BJ (cell line): ENCODE measurements at regions not wholly inside any gene's neighbourhood (a gene's known extent, or its start where the extent isn't known, plus 50 kb on each side); places are given as distances from the start of the nearest gene placed in this dataset.

Experiments used
- CTCF ChIA-PET: fragments of 350-600 bp; formaldehyde crosslinking; extraction: SDS; loops from one replicate; lab custom pipeline; 2021; ENCODE audit warnings: antibody characterized with exemption, inconsistent platforms; lab: Yijun Ruan, JAX
- POLR2A ChIA-PET: fragments of 300-600 bp; sonication (Branson Sonifier 250); formaldehyde crosslinking; extraction: SDS; loops from one replicate; lab custom pipeline; 2021; ENCODE audit warnings: antibody characterized with exemption; lab: Charles Lee
- DNase-seq: peaks from one replicate; pipeline ENCODE4 v3.0.0-alpha.2; 2011; ENCODE audit warnings: low read depth
- H3K27me3 ChIP-seq: 2 replicates; pipeline ENCODE4 v1.6.0; 2011; ENCODE audit warnings: low read length; ENCODE audit not compliant: control insufficient read depth, insufficient read depth
- H3K36me3 ChIP-seq: 2 replicates; pipeline ENCODE4 v1.5.1; 2011; ENCODE audit warnings: low read length; ENCODE audit not compliant: control insufficient read depth, insufficient read depth
- H3K4me3 ChIP-seq: 2 replicates; pipeline ENCODE4 v1.5.1; 2011; ENCODE audit warnings: low read depth, mild to moderate bottlenecking, control low read depth, low read length
- TF ChIP-seq, protein P1 (sequence below): IDR thresholded peaks from 2 replicates; pipeline ENCODE4 v1.5.1; 2011; ENCODE audit warnings: low read depth, mild to moderate bottlenecking, control low read depth, inconsistent platforms, low read length, moderate library complexity; ENCODE audit not compliant: insufficient read depth

DNA sequence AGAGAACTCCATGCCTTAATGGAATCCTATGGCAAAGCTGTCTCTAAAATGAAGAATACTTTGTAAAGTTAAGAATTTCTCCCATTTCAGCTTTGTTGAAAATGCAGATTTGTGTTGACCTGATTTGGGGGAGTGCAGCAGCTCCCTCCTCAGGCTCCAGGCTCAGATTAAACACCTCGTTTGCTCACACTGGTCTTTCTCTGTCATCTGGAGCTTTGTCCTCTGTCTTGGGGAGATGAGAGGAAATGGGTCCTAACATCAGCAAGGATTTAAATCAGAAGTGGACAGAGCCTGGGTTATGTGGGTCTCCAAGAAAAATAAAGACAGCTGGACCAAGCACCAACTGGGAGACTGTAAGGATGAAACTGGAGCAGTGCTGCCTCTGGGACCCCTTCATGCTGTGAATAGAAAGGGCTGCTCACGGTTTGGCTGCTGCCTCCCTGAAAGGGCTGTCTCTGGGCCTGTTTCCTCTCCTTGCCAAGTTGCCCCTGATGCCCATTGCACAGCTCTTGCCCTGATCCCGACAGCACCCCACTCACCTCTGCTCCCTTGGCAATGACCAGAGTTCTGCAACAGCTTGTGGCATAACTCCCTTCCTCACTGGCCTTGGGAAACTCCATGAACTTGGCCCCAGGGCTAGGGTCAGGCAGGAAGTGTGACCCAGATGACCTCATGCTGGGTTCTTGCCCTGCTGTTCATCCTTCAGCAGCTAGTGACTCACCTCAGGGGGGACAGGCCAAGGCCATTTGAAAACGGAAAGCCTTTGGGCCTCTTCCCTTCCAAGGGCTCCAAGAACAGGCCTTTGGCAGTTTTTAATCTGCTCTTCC lies 197.2 kb downstream of the CYP26B1 start:
- ChIA-PET POLR2A (no interaction called here), CTCF (interaction anchor here (0.7 to 2.8 kb wide), 6 partner anchors 9 to 153 kb away, joined by 3 to 10 read pairs (median 4); no protein-coding TSS in a partner anchor)
- peaks cover 1% of the 10 kb centered on the region; the same call in 1 of the 2 replicates for H3K36me3 ChIP-seq
- no peak overlapping the region for H3K4me3 ChIP-seq
- no peak for DNase-seq
- H3K27me3 ChIP-seq: no peaks in the 10 kb centered on the region
- TF ChIP-seq, protein P1, sequence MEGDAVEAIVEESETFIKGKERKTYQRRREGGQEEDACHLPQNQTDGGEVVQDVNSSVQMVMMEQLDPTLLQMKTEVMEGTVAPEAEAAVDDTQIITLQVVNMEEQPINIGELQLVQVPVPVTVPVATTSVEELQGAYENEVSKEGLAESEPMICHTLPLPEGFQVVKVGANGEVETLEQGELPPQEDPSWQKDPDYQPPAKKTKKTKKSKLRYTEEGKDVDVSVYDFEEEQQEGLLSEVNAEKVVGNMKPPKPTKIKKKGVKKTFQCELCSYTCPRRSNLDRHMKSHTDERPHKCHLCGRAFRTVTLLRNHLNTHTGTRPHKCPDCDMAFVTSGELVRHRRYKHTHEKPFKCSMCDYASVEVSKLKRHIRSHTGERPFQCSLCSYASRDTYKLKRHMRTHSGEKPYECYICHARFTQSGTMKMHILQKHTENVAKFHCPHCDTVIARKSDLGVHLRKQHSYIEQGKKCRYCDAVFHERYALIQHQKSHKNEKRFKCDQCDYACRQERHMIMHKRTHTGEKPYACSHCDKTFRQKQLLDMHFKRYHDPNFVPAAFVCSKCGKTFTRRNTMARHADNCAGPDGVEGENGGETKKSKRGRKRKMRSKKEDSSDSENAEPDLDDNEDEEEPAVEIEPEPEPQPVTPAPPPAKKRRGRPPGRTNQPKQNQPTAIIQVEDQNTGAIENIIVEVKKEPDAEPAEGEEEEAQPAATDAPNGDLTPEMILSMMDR: no peak

DNA sequence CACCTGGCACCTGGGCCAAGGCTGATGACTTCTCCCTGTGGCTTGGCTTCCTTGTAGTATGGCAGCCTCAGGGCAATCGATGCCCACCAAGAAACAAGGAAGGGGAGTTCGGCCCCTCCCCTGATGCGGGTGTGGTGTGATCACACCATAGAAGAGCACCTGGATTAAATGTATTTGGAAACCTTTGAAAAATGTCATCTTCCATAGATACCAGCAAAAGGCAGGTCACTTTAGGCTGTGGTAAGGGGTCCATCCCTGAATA lies 198.2 kb downstream of the CYP26B1 start:
- Histone ChIP-seq H3K27me3 (no peaks in the 10 kb centered on the region), H3K36me3 (peaks cover 1% of the 10 kb centered on the region; the same call in 1 of the 2 replicates), H3K4me3 (no peak overlapping the region)
- CTCF ChIA-PET: interaction anchor here (1.0 to 2.8 kb wide), 2 partner anchors 11 to 15 kb away, joined by 3 to 10 read pairs; no protein-coding TSS in a partner anchor
- POLR2A ChIA-PET: no interaction called here
- DNase-seq: no peak
- TF ChIP-seq, protein P1: no peak

DNA sequence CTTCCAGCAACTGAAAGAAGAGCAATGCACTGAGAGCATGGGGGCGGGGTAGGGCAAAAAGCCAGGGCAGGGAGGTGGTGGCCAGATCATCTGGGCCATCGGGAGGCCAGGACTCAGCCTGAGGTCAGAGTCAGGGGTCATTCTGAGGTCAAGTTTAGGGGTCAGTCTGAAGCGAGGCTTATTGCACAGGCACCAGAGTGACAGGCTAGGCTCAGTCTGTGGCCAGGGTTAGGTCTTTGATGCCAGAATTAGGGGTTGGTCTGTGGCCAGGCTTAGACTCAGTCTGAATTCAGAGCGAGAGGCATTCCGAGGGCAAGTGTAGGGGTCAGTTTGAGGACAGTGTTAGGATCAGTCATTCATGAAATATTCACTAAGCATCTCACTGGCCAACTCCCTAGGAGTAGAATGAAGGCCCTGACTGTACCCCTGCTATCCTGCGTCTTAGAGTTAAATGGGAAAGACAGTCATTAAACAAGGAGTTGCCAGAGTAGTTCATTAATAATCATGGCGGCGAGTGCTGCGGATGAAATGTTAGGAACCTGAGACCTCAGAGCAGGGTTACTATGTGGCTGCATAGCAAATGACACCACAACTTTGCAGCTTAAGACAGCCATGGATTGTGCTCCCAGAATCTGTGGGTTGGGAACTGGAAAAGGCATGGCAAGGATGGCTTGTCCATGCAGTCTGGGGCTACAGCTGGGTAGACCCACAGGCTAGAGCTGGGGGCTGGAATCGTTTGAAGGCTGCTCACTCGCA lies 198.7 kb downstream of the CYP26B1 start:
- ChIA-PET CTCF (interaction anchor here (2.8 kb wide), 1 partner anchor 14 kb away, joined by 10 read pairs; no protein-coding TSS in a partner anchor), POLR2A (no interaction called here)
- TF ChIP-seq, protein P1: no peak
- peak; percentile 65 for DNase-seq
- H3K27me3 ChIP-seq: no peaks in the 10 kb centered on the region
- H3K36me3 ChIP-seq: peaks cover 1% of the 10 kb centered on the region; the same call in 1 of the 2 replicates
- H3K4me3 ChIP-seq: no peak overlapping the region

DNA sequence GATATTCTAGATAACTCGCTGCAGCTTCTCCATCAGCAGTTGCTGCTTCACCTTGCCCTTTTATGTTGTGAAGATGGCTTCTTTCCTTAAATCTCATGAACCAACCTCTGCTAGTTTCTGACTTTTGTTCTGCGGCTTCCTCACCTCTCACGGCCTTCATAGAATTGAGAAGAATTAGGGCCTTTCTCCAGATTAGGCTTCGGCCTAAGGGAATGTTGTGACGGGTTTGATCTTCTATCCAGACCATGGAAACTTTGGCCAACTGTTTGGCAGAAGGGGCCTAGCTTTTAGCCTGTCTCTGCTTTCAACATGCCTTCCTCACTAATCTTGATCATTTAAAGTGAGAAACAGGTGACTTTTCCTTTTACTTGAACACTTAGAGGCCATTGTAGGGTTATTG lies 199.9 kb downstream of the CYP26B1 start:
- POLR2A ChIA-PET: no interaction called here
- Histone ChIP-seq H3K27me3 (no peaks in the 10 kb centered on the region), H3K36me3 (peaks cover 1% of the 10 kb centered on the region; the same call in 1 of the 2 replicates), H3K4me3 (no peak overlapping the region)
- CTCF ChIA-PET: interaction anchor here (0.7 kb wide), 1 partner anchor 74 kb away, joined by 3 read pairs; no protein-coding TSS in a partner anchor
- TF ChIP-seq, protein P1: no peak
- no peak for DNase-seq

DNA sequence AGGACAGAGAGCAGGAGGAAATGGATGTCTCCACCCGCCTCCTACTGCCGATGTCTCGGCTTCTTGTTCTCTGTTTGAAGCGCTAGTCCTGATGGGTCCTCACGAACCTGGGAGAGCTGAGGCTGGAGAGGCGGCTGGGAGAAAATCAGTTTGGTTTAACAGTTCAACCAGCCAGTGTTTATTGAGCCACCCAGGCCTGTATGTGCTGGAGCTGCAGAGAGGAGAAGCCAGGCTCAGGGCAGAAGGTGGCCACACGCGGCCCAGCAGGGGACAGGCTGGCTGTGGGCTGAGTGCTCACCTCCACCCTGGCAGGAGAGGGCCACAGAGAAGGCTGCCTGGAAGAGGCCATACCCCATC lies 202.1 kb downstream of the CYP26B1 start:
- DNase-seq: no peak
- H3K4me3 ChIP-seq: no peak overlapping the region
- TF ChIP-seq, protein P1: no peak
- H3K36me3 ChIP-seq: peaks cover 1% of the 10 kb centered on the region; the same call in 1 of the 2 replicates
- CTCF ChIA-PET: interaction anchor here (2.0 kb wide), 1 partner anchor 22 kb away, joined by 4 read pairs; no protein-coding TSS in a partner anchor
- POLR2A ChIA-PET: interaction anchor here (0.6 kb wide), 1 partner anchor 167 kb away, joined by 3 read pairs; no protein-coding TSS in a partner anchor
- H3K27me3 ChIP-seq: no peaks in the 10 kb centered on the region
